Endothelial cell (in vitro differentiated cells): ENCODE measurements at regions not wholly inside any gene's neighbourhood (a gene's known extent, or its start where the extent isn't known, plus 50 kb on each side); places are given as distances from the start of the nearest gene placed in this dataset.

Experiments used
- DNase-seq: peaks from one replicate; pipeline ENCODE4 v3.0.0; 2021; ENCODE audit warnings: low spot score
- H3K27ac Mint-ChIP-seq: one replicate; pipeline ENCODE4 v1.8.0; 2021; ENCODE audit warnings: mixed read lengths, inconsistent platforms; ENCODE audit not compliant: unreplicated experiment
- H3K27me3 Mint-ChIP-seq: one replicate; pipeline ENCODE4 v1.8.0; 2021; ENCODE audit warnings: mild to moderate bottlenecking, moderate library complexity, mixed read lengths, inconsistent platforms; ENCODE audit not compliant: unreplicated experiment
- H3K36me3 Mint-ChIP-seq: one replicate; pipeline ENCODE4 v1.8.0; 2021; ENCODE audit warnings: mild to moderate bottlenecking, low read depth, mixed read lengths, inconsistent platforms; ENCODE audit not compliant: unreplicated experiment
- H3K4me1 Mint-ChIP-seq: one replicate; pipeline ENCODE4 v1.8.0; 2021; ENCODE audit warnings: mild to moderate bottlenecking, mixed read lengths, inconsistent platforms; ENCODE audit not compliant: unreplicated experiment
- H3K4me3 Mint-ChIP-seq: one replicate; pipeline ENCODE4 v1.8.0; 2021; ENCODE audit warnings: mild to moderate bottlenecking, mixed read lengths, inconsistent platforms; ENCODE audit not compliant: unreplicated experiment
- H3K9me3 Mint-ChIP-seq: one replicate; pipeline ENCODE4 v1.8.0; 2021; ENCODE audit warnings: mixed read lengths, inconsistent platforms; ENCODE audit not compliant: unreplicated experiment
- TF ChIP-seq, protein P1 (sequence below): fragments of 200-600 bp; sonication (generic); IDR thresholded peaks from one replicate; pipeline ENCODE4 v1.5.0; 2021; ENCODE audit warnings: antibody characterized with exemption; ENCODE audit not compliant: unreplicated experiment

DNA sequence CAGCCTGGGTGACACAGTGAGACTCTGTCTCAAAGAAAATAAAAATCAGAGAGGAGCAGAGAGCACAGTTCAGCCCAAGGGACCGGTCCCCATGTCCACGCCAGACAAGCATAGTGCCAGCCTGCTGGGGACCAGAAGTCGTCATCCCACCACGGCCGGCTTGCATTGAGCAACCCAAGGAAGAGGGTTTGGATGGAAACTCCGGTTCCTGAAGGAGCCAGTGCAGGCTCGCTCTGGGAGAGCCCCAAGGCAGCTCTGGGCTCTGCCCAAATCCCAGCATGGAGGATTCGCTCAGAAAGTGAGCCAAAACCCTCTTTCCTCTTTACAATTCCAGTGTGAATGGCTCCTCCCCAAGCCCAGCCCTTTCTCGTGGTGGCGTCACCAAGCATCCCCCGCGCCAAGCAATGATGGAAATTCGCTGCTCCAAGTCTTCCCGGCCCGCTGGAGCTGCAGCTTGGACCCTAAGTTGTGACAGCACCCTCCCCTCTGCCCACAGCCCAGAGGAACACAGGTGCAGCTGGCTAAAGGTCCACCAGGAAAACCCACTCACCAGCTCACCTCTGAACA lies 64.1 kb upstream of the SLC25A33 start:
- Mint-ChIP-seq H3K4me3 (no peak overlapping the region), H3K27ac (no peak overlapping the region), H3K4me1 (no peaks in the 10 kb centered on the region), H3K9me3 (no peaks in the 10 kb centered on the region), H3K36me3 (no peaks in the 10 kb centered on the region), H3K27me3 (peaks cover 2% of the 10 kb centered on the region)
- TF ChIP-seq, protein P1, sequence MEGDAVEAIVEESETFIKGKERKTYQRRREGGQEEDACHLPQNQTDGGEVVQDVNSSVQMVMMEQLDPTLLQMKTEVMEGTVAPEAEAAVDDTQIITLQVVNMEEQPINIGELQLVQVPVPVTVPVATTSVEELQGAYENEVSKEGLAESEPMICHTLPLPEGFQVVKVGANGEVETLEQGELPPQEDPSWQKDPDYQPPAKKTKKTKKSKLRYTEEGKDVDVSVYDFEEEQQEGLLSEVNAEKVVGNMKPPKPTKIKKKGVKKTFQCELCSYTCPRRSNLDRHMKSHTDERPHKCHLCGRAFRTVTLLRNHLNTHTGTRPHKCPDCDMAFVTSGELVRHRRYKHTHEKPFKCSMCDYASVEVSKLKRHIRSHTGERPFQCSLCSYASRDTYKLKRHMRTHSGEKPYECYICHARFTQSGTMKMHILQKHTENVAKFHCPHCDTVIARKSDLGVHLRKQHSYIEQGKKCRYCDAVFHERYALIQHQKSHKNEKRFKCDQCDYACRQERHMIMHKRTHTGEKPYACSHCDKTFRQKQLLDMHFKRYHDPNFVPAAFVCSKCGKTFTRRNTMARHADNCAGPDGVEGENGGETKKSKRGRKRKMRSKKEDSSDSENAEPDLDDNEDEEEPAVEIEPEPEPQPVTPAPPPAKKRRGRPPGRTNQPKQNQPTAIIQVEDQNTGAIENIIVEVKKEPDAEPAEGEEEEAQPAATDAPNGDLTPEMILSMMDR: no peak
- DNase-seq: no peak

DNA sequence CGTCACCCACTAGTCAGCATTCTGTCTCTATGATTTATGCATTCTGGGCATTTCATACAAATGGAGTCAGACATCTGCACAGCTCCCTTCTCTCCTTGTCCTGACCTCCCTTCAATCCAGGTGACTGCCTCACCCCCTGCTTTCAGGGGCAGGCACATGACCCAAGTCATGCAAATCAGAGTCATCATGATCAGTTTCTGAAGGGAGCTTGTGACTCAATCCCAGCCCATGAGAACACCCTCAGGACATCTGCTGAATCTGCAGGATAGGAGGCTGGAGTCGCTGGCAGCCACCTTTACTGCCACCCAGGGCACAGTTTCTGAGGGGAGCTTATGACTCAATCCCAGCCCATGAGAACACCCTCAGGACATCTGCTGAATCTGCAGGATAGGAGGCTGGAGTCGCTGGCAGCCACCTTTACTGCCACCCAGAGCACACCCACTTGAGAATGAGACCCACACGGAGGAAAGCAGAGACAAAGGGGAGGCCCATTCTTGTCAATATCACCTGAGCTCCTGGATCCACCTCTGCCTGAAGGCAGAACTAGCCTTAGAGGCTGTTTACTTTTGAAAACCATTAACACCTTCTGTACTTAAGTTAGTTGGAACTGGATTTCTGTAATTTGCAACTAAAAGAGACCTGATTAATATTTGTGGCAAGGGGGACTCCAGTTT lies 62.3 kb upstream of the SLC25A33 start:
- TF ChIP-seq, protein P1: no peak
- no peaks in the 10 kb centered on the region for H3K36me3 Mint-ChIP-seq
- no peaks in the 10 kb centered on the region for H3K4me1 Mint-ChIP-seq
- no peak overlapping the region for H3K4me3 Mint-ChIP-seq
- H3K9me3 Mint-ChIP-seq: no peaks in the 10 kb centered on the region
- H3K27ac Mint-ChIP-seq: no peak overlapping the region
- H3K27me3 Mint-ChIP-seq: peaks cover 2% of the 10 kb centered on the region
- DNase-seq: no peak

DNA sequence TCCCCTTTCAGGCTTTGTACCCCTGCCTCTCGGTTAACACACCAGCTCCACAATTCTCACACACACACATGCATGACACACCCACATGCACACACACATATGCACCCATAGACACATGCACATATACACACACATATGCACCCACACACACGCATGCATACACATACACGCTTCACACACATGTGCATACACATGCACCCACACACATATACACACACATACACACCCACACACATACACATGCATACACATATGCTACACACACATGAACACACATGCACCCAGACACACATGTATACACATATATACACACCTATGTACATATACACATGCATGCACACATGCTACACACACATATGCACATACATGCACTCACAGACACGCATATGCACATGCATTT lies 61.7 kb upstream of the SLC25A33 start:
- Mint-ChIP-seq H3K27me3 (peaks cover 2% of the 10 kb centered on the region), H3K27ac (no peak overlapping the region), H3K36me3 (no peaks in the 10 kb centered on the region), H3K9me3 (no peaks in the 10 kb centered on the region), H3K4me3 (no peak overlapping the region), H3K4me1 (no peaks in the 10 kb centered on the region)
- TF ChIP-seq, protein P1: no peak
- no peak for DNase-seq

DNA sequence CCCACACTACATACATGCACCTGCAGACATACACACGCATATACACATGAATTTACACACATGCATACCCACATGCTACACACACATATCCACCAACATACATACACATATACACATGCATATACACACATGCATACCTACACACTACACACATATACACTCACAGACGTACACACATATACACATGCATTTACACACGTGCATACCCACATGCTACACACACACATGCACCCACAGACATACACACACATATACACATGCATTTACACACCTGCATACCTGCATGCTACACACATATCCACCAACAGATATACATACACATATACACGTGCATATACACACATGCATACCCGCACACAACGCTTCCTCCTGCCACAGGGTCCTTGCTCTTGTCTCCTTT lies 61.2 kb upstream of the SLC25A33 start:
- Mint-ChIP-seq H3K9me3 (no peaks in the 10 kb centered on the region), H3K27ac (no peak overlapping the region), H3K4me1 (no peaks in the 10 kb centered on the region), H3K36me3 (no peaks in the 10 kb centered on the region), H3K4me3 (no peak overlapping the region), H3K27me3 (peaks cover 2% of the 10 kb centered on the region)
- DNase-seq: no peak
- TF ChIP-seq, protein P1: no peak

DNA sequence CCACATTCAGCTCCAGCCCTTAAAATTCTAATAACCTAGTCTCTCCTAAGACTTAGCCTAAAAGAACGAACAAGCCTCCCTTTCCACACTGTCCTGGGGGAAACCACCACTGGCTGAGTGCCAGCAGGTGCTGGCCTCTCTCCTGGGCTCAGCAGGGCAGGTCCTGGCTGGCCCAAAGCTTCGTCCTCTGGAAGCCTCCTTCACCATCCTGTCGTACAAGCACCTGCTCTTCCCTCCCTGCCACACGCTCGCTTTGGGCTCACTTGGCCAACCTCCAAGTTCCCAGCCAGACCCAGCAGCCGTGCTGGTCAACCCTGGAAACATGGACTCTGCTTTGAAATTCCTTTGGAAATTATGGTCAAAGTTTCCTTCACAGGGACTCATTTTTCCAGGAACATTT lies 58.2 kb upstream of the SLC25A33 start:
- TF ChIP-seq, protein P1: no peak
- Mint-ChIP-seq H3K4me1 (no peaks in the 10 kb centered on the region), H3K9me3 (no peaks in the 10 kb centered on the region), H3K4me3 (no peak overlapping the region), H3K27me3 (peaks cover 2% of the 10 kb centered on the region), H3K36me3 (peaks cover 4% of the 10 kb centered on the region), H3K27ac (no peak overlapping the region)
- no peak for DNase-seq
